Psoas muscle (tissue), 7 donors: ENCODE measurements at regions not wholly inside any gene's neighbourhood (a gene's known extent, or its start where the extent isn't known, plus 50 kb on each side); places are given as distances from the start of the nearest gene placed in this dataset.

Experiments
- ATAC-seq, 4 donors: fragments of 200-7000 bp; cut with Tn5 transposase; one replicate each; pipeline ENCODE4 v1.9.1; 2020; ENCODE audit warnings: moderate library complexity in 3 of 4, mild to moderate bottlenecking in 2 of 4
- DNase-seq, 2 donors: peaks; one replicate each; pipeline ENCODE4 v3.0.0-alpha.2; 2020
- H3K27ac ChIP-seq: fragments of 200-600 bp; one replicate; pipeline ENCODE4 v1.8.0; 2022
- H3K27me3 ChIP-seq, 3 donors: fragments of 200-600 bp in 1 of 3; one replicate each; pipeline versions ENCODE4 v1.6.1 to v1.8.0; 2013 to 2022; ENCODE audit warnings: low read length in 2 of 3, mild to moderate bottlenecking in 2 of 3, moderate library complexity in 1 of 3; ENCODE audit not compliant: insufficient read depth in 3 of 3
- H3K36me3 ChIP-seq, 2 donors: fragments of 200-600 bp in 1 of 2; one replicate each; pipeline versions ENCODE4 v1.6.1 to v1.8.0; 2013 to 2022; ENCODE audit warnings: low read depth in 1 of 2, mild to moderate bottlenecking in 1 of 2, moderate library complexity in 1 of 2; ENCODE audit not compliant: insufficient read depth in 1 of 2
- H3K4me1 ChIP-seq: fragments of 200-600 bp; one replicate; pipeline ENCODE4 v1.8.0; 2022
- H3K4me3 ChIP-seq: fragments of 200-600 bp; one replicate; pipeline ENCODE4 v1.8.0; 2022; ENCODE audit warnings: mild to moderate bottlenecking
- H3K9me3 ChIP-seq: fragments of 200-600 bp; one replicate; pipeline ENCODE4 v1.8.0; 2022
- CTCF ChIP-seq: fragments of 200-600 bp; IDR thresholded peaks from one replicate; pipeline ENCODE4 v1.8.0; 2022; ENCODE audit warnings: antibody characterized with exemption
- WGBS, 3 donors: extraction: QIAGEN DNeasy Blood & Tissue Kit; methylation state at CpG; one replicate each; pipeline versions ENCODE4 v1.1.6 to v1.1.7; 2013; 5-methylcytosine and 5-hydroxymethylcytosine counted together
- intact Hi-C, 2 donors: fragments of 100-400 bp; cut with DNase I; formaldehyde crosslinking; loops; one replicate each; pipeline versions ENCODE4 v1.11.0 to v1.14.2; 2022
- donor health status: healthy with polysubstance abuse.
- donor health status: DM: no; HTN: no; CAD: no; lungs with moderate emphysema.
- donor health status: Bipolar disorder and iron deficiency.
- donor health status: healthy.
- donor health status: DM: yes; HTN: yes; CAD: no.
- donor health status: DM: no; HTN: no; CAD: no.
- donor health status: DM: yes; HTN: yes; CAD: no.

DNA sequence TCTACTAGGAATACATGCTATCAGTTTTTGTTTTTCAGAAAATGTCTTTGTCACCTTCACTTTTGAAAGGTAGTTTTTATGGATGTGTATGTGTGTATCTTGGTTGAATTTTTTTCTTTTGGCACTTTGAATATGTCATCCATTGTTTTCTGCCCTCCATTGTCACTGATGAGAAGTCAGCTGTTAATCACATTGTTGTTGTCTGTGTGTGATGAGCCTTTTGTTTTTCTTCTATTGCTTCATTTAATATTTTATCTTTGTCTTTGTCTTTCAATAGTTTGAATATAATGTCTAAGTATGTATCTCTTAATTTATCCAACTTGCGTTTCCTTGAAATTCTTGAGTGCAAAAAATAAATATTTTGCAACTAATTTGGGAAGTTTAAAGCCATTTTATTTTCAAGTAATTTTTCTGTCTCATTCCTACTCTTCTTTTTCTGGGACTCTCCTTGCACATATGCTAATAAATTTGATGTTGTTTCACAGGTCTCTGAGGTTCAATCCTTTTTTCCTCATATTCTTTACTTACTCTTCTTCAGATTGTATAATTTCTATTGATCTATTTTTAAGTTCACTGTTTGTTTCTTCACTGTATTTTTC is 546.9 kb upstream of the GHITM start:
- Histone ChIP-seq H3K27ac (no peak overlapping the region), H3K4me1 (no peaks in the 10 kb centered on the region), H3K4me3 (no peak overlapping the region), H3K9me3 (peaks cover 4% of the 10 kb centered on the region), H3K36me3 (no peaks in the 10 kb centered on the region), H3K27me3 (no peaks in the 10 kb centered on the region)
- 90 to 96% (median 91%) methylated on average over 1 of the region's 1 CpG for WGBS, 3 donors
- no peak for TF ChIP-seq CTCF
- ATAC-seq: no peak
- intact Hi-C loops: no loop called here
- no peak for DNase-seq

- H3K27me3 ChIP-seq: no peaks in the 10 kb centered on the region
- H3K27ac ChIP-seq: no peak overlapping the region
- 81% methylated on average over 1 of the region's 1 CpG for WGBS, 3 donors
- no peak overlapping the region for H3K4me3 ChIP-seq
- ATAC-seq (no peak), DNase-seq (no peak)
- no peak for TF ChIP-seq CTCF
- no peaks in the 10 kb centered on the region for H3K4me1 ChIP-seq
- intact Hi-C loops: no loop called here
- H3K9me3 ChIP-seq: no peaks in the 10 kb centered on the region
- H3K36me3 ChIP-seq: no peaks in the 10 kb centered on the region
These were observed 535.6 kb upstream of the GHITM start for GRCh38 chr10:83603708-83604107.

DNA sequence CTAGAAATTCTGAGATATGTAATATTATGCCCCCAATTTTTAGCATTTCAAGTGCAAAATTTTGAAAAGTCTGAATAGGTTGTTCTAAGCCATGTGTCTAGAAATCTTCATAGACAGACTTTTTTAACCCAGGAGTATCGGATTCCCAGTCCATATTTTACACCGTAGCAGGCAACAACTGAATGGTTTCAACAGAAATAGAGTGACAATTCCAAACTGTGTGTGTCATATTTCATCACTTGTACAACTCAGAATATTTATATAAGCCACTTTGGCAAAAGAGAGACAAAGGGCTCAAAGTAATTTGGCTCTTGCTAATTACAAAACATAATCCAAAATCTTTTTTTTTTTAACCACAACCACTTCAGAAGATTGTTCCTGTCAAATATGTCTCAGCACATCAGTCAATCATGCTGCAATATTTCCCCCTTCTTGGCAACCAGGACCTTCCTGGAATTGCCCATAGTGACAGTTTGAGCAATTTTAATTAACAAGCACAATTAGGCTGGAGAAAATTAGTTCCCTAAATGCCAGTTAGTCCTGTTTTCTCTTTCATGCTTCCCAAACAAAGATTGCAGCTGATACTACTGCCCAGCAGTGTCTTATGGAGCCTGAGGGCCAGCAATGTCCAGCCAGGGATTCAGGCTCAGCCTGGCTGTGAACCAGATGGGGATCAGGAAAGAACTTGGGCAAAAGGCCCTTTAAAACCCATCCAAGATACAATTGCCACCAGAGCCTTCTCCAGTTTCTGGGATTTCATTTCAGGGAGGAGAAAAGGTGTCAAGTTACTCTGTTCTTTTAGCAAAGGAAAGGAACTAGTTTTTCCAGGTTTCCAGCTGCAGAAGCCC is 533.3 kb upstream of the GHITM start:
- ATAC-seq (no peak), DNase-seq (no peak)
- no peak overlapping the region for H3K27ac ChIP-seq
- 26 to 35% (median 32%) methylated on average over 2 of the region's 2 CpGs for WGBS, 3 donors
- H3K4me1 ChIP-seq: no peaks in the 10 kb centered on the region
- no peaks in the 10 kb centered on the region for H3K36me3 ChIP-seq
- no peak for TF ChIP-seq CTCF
- H3K4me3 ChIP-seq: no peak overlapping the region
- intact Hi-C loops: no loop called here
- H3K9me3 ChIP-seq: no peaks in the 10 kb centered on the region
- no peaks in the 10 kb centered on the region for H3K27me3 ChIP-seq

DNA sequence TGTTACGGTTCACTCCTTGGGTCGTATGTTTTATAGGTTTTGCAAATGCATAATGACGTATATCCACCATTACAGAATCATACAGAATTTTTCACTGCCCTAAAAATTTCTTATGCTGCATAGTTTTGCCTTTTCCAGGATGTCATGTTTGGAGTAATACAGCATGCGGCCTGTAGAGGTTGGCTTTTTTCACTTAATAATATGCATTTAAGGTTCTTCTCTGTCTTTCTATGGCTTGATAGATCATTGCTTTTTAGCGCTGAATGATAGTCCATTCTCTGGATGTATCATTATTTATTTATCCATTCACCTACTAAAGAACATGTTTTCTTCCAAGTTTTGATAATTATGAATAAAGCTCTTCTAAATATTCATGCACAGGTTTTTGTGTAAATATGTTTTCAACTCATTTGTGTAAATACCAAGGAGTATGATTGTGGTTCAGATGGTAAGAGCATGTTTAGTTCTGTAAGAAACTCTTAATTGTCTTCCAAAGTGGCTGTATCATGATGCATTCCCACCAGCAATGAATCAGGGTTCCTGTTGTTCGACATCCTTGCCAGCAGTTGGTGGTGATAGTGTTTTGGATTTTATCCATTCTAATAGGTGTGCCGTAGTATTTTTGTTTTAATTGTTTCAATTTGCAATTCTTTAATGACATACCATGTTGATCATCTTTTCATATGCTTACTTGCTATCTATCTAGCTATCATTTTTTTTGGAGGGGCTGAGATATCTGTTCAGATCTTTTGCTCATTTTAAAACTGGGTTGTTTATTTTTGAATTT is 531.2 kb upstream of the GHITM start:
- no peaks in the 10 kb centered on the region for H3K27me3 ChIP-seq
- no peak overlapping the region for H3K4me3 ChIP-seq
- no peak for DNase-seq
- no peak overlapping the region for H3K27ac ChIP-seq
- WGBS, 3 donors: 76 to 84% (median 79%) methylated on average over 7 of the region's 7 CpGs
- no peak for TF ChIP-seq CTCF
- ATAC-seq: no peak
- no peaks in the 10 kb centered on the region for H3K36me3 ChIP-seq
- H3K4me1 ChIP-seq: no peaks in the 10 kb centered on the region
- intact Hi-C loops: no loop called here
- no peaks in the 10 kb centered on the region for H3K9me3 ChIP-seq
